GM21526 (cell line): ENCODE measurements at regions not wholly inside any gene's neighbourhood (a gene's known extent, or its start where the extent isn't known, plus 50 kb on each side); places are given as distances from the start of the nearest gene placed in this dataset.

Experiments
- ATAC-seq: cut with Tn5 transposase; IDR thresholded peaks from one replicate; pipeline ENCODE4 v1.9.1; 2021; ENCODE audit warnings: moderate library complexity; ENCODE audit not compliant: unreplicated experiment, low FRiP score

DNA sequence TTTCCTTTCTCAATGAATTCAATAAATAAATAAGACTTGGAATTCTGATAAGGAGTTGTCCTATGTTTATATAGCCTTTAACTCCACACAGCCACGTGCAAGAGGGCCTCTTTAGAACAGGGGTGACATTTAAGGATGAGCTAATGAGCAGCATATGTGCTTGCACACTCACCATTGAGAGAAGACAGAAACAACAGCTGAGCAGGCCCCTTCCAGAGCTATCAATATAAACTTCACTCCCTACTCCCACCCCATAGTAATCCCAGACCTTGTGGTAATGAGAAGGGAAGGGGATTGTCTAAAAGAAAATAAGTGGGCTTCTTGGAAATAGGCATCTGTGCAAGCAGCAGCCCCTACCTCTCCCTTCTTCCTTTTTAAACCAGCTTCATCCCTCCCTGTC, 176.0 kb downstream of the SEC16B start:
- no peak for ATAC-seq

- no peak for ATAC-seq
These were observed 179.3 kb downstream of the SEC16B start for GRCh38 chr1:177790566-177790965.

- no peak for ATAC-seq
These were observed 179.9 kb downstream of the SEC16B start for GRCh38 chr1:177789956-177790355.

DNA sequence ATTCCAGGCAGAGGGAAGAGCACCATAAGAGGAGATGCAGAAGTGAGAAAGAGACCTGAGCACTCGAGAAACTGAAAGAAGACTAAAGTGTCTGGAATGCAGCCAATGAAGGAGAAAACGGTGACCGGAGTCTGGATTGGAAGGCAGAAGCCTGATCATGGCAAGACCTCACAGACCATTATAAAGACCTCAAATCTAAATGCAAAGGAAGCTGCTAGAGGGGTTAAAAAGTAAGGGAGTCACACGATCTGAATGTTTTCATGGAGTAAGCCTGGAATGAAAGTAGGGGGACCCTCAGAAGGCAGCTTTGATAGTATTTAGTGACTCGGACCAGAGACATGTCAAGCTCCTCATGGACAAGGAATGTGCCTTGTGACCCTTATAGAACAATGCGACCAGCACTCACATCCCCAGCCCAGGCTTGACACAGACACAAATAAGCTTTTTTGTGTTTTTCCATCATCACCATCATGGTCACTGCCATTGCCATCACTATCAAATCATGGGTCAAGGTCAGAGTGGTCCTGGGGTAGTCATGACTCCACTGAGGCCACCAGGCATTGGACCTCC, 183.6 kb downstream of the SEC16B start:
- no peak for ATAC-seq

- ATAC-seq = no peak
These were observed 184.9 kb downstream of the SEC16B start for GRCh38 chr1:177784936-177785335.

- no peak for ATAC-seq
These were observed 185.4 kb downstream of the SEC16B start for GRCh38 chr1:177784409-177784808.

GRCh38 chr1:177783051-177783450, 186.8 kb downstream of the SEC16B start:
- no peak for ATAC-seq

DNA sequence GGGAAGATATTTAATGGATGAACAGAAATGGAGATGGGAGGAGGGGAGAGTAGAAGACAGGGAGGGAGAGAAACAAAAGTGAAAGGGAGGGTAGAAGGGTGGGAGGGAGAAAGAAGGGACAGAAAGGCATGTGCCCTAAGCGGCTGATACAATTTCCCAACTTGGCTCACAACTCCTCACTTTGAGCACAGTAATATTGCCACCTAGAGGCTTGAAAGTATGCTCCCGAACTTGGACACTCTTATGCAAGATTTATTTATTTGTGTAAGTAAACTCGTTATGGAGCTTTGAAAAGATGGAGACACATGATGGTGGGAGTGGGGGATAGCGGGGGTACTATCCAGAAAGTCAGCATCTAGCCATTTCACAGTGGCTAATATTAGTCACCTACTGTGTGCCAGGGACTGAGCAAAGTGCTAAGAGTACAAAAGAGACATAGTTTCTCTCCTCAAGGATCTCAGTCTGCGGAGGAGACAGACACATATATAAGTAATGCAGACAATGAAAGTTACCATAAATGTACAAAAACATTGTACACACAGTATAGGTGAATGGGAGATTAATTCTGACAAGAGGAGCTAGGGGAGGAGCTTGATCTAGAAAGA, 189.7 kb downstream of the SEC16B start:
- no peak for ATAC-seq

DNA sequence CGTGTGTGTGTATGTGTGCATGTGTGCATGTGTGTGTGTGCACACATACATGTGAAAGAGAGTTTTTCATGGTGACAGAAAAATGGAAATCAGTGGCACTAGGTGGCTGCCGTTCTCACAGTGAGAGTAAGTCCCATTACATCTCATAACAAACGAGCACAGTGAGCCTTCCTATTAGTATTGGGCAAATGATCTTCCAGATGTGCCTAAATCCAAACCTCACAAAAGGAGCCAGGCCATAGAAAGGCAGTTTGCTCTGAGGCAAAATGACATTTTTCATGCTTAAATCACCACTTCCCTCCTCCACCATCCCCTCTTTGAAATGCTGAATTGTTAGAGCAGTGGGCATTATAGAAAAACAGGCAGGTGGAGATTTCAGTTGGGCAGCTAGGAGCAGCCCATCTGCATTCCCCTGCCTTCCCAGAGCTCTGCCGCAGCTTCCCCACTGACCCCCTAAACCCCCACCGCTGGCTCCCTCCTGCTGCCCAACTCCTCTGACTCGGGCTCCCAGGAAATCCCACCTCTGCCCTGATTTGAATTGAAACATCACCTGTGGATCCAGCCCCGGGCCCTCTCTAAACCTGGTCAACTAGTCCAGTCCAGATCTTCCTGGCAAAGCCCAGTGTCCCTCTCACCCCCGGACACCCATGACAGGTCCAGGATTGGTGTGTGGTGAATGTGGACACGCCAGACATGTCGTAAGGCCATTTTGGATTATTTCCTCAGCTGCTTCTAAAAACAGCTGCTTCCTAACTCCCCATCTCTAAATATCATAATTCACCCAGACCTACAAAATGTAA, 190.5 kb downstream of the SEC16B start:
- no peak for ATAC-seq

- no peak for ATAC-seq
These were observed 193.9 kb downstream of the SEC16B start for GRCh38 chr1:177775924-177776323.

DNA sequence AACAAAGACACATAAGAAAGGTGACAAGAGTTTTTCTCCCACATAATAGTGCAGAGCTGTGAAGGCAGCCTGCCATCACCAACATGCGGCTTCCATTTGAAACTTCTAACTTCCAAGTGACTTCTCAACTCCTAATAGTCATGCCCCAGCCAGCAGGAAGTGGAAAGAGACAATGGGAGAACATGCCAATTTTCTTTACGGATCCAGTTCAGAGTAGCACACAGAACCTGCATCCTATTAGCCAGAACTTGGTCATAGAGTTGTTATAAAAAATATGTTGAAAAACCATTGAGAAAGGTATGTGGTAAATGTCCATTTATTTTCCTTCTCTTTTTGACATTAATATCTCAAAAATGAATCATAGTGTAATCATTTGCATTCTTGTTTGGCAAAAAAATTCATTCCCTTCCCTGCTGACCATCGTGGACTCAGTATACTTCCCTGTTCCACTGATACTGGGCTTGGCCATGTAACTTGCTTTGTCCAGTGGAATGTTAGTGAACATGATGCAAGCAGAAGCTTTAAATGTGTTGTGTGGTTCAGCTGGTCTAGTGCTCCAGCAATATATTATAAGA, 197.4 kb downstream of the SEC16B start:
- ATAC-seq = no peak

- no peak for ATAC-seq
These were observed 198.2 kb downstream of the SEC16B start for GRCh38 chr1:177771688-177772087.

GRCh38 chr1:177770096-177770495, 199.8 kb downstream of the SEC16B start:
- no peak for ATAC-seq

DNA sequence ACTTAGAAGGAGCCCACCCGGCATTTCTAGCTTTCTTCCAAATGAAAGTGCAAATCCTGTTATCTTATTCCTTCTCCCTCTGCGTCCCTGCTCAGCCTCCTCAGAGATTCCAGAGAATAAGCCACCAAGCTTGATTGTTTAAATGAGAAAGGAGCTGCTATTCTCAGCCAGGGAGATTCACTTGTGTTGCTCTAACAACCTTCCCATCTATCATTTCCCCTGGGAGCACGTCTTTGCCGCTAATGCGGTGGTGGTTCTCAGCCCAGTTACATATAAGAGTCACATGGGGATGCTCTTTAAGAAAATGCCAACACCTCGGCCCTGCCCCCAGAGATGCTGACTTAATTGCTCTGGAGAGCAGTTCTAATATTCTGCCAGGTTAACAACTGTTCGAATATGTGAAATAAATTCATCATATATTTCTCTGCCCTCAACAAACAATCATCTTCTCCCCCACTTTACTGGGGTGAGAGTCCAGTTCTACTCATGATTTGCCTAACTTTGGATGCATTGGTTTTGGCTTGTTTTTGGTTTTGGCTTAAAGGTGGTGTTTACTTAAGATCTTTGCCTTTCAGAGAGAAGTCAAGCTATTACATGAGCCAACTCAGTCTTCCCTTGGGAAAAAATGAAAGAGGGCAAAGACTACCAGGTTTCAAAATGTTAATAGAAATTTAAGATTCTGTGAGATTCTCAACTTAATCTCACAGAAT, 213.9 kb downstream of the SEC16B start:
- ATAC-seq = no peak

DNA sequence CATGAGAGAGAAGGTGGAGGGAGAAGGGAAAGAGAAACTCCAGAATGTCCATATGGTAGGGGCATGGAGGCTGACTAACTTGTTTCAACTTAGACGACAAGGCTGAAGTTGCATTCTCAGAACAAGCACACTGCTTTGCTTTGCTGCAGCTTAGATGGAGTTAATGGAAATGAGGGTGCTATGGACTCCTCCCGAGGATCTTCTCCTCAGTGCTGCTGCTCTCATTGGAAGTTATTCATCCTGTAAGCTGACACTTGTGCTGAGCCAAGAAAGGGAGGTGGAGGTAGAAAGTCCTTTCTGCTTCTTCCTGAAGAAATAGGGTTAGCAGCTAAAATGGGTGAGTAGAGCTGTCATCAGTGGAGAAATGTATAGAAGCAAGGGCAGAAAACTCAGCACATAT, 215.3 kb downstream of the SEC16B start:
- no peak for ATAC-seq

DNA sequence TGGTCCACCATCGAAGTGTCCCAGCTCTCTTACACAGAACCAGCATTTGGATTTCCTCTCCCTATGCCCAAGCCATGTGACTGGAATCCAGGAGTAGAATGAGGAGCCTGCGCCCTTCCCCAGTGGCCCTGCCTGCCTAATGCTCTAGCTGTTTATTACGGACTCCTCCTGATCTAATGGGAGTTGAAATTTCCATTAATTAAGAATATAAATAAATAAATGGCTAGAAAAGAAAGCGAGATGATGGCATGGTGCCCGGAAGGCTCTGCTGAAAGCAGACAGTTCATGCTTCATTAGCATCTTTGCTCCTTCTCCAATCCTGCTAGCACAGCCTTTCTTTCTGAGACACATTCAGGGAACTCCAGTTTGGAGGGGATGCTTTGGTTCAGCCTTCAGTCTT, 216.2 kb downstream of the SEC16B start:
- no peak for ATAC-seq

DNA sequence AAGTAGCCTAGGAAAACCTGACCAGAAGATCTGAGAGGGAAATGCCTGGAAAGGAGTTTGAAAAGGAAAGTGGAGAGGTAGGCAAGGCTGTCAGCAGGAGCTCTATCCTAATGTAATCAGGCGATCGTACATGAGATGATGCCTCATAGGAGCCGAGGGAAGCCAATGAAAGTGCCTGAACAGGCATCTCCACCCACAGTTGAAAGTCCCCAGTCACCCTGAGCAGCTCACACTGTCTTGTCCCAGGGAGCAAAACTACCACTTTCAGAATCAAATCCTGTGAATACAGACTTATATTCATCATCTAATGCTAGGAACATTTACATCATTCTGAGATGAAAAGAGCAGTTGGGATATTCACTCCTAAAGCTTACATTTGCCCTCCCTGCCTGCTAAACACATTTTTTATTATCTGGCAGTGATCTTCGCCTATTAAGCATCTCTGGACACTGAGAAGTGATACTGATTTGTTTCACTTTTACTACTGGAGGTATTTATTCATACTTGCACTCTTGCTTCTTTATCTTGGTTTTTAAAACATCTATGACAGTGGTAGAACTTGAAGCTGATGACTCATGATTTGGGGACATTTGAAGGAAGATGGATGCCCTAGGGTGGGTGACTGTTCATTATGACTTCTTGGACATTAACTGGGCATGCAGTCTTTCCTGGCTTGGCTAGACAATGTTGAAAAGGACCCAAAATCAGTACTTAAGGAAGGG, 221.6 kb downstream of the SEC16B start:
- no peak for ATAC-seq

DNA sequence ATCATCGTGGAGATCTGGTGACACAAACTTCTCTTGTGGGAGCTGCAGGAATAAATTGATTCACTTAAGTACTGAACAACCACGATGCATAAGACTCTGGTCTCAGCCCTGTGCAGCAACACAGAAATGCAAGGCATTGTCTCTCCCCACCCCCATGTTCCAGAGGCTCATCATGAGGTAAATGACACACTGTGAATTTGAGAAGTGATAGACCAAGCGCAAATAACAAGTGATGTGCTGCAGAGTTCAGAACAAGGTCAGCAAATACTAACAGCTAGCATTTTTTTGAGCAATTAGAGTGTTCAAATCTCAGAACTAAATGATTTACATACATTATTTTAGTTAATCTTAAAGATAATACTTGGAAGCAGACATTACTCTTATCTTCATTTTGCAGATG, 223.7 kb downstream of the SEC16B start:
- no peak for ATAC-seq

DNA sequence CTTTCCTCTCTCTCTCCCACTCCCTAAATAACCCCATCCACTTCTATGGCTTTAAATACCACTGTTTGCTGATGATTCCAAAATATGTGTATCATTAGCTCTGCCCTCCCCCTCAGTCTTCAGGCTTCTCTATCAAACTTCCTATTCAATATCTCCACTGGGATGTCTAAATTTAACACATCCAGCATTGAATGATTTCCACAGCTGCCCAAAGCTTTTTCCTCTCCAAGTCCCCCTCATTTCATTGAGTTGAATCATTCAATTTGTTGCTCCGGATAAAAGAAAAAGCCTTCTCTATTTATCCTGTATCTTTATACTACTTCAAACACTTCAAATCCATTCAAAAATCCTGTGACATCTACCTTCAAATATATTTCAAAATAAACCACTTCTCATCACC, 225.0 kb downstream of the SEC16B start:
- ATAC-seq = no peak

DNA sequence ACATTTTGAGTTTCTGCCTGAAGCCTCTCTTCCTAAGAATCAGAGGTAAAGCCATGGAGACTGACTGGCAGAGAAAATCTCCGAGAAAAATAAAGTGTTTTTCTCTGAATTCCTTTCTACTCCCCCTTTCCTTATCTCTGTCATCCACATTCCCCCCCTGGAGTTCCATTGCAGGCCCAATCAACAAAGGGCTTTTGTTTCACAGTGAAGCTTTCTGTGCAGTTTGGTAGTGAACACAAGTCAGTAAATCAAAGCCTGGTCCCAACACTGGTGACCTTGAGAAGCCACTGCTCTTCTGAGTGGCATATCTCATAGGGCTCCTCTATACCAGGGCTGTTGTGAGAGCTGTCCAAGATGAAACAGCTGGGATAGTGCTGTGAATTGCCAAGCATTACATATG, 228.4 kb downstream of the SEC16B start:
- ATAC-seq = no peak
